Bone marrow (tissue), 2 donors: ENCODE measurements at regions not wholly inside any gene's neighbourhood (a gene's known extent, or its start where the extent isn't known, plus 50 kb on each side); places are given as distances from the start of the nearest gene placed in this dataset.
A peak's percentile ranks its signal among the peaks of the same experiment; 100 is the strongest.
"Not testable (repeated sequence)": the region's sequence is repeated elsewhere in the genome, so short reads cannot be mapped to it uniquely, and the experiment has no call there.

Experiments
- DNase-seq, 2 donors: peaks; one replicate each; lab custom pipeline; 2025; lab: John Stamatoyannopoulos, UW

DNA sequence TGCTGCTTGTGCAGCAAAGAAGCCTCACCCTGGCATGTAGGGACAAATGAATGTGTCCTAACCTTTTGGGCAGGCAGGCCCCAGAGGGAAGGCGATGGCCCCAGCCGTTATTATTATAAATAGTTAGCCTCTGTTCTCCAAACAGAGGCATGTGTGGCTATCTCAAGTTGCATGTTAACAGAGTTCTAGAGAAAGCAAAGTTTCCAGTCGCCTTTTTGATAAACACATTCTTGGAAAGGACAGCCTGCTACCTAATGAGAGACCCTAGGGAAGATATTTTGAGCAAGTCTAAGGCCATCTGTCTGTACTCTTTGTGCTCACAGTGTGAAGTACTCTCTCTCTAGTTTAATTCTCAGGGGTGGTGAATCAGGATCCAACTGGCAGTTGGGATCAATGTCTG is 97.4 kb upstream of the FHL2 start:
- DNase-seq = no peak

DNA sequence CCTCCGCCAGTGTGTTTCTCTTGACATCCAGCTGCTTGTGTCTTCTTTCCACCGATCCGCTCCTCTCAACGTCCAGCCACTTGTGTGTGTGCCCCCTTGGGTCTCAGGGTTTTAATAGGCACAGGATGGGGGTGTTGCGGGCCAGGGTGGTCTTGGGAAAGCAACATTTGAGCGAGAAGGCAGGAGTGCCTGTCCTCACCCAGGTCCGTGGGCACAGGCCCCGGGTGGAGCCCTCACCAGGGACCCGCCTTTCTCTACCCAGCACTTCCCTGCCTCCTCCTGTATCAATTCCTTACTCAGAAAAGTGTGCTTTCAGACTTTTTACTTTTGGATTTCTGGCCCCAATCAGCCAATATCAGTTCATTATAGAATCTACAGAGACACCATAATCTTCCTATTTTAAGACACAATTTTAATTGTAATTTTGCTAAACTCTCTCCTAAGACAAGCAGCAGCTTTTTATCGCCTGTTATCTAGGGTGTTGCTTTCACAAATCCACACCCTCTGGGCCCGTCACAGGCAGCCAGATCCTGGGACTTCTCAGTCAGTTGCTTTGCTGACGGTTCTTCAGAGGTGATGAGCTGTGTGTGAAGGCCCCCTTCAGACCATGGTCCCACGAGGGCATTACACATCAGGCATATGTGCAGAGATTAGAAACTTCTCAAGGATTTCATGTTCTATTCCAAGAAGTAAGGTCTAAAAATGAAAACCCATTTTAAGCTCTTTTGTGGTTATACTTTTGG is 96.0 kb upstream of the FHL2 start:
- DNase-seq = no peak

DNA sequence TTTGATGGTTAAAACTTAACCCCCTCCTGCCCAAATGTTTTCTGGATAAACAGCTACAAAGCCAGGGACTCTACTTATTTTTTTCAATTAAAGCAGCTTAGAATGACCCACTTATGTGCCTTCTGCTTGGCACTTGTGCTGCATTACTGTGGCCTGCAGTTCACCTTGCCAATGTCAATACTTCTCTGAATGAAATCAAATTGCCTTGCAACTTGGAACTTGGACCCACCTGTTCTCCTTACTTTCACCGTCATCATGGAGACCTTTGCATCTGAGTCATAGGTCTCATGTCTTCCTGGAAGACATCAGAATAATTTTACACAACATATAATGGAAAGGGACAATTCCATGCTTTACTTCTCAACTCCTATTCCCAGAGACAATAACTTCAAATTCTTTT is 92.1 kb upstream of the FHL2 start:
- DNase-seq = no peak

DNA sequence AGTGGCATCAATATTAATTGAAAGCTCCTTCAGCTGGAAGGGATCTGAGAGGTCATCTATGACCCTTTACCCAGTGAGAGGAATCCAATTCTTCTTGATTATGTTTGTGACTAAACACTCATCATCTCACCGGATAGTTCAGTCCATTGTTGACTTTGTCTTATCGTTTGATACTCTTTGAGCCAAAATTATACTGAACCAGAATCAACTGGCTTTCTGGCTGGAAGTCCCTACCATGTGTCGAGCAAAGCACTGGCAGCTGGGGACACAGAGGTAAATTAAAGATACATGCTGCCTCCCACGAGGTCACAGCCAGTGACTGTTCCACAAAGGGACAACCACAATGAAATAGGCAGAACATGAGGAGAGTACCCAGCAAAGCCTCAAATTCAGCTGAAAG is 91.4 kb upstream of the FHL2 start:
- DNase-seq = no peak

DNA sequence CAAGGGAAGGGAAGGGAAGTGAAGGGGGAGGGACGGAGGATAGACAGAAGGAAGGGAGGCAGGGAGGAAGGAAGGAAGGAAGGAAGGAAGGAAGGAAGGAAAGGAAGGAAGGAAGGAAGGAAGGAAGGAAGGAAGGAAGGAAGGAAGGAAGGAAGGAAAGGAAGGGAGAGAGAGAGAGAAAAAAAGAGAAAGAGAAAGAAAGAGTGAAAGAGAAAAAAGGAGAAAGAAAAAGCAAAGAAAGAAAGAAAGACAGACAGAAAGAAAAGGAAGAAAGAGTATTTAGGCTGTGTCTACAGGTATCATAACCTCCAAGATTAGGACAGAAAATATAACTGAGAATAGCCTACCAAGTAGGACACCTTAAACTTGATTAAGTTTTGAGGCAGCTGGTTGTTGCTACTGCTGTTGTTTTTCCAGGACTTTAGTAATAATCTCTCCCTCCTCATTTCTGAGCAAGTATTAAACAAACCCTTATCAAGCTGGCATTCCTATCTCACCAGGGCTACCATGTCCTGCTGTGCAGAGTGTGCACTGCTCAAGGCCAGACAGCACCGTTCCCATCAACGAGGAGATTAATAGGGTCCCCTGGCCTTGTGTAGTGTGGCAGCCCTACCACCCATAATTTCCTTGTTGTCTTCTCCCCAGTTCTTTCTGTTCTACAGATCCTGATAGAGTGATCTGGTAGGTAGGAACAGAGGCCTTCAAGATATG is 90.5 kb upstream of the FHL2 start:
- no peak for DNase-seq

DNA sequence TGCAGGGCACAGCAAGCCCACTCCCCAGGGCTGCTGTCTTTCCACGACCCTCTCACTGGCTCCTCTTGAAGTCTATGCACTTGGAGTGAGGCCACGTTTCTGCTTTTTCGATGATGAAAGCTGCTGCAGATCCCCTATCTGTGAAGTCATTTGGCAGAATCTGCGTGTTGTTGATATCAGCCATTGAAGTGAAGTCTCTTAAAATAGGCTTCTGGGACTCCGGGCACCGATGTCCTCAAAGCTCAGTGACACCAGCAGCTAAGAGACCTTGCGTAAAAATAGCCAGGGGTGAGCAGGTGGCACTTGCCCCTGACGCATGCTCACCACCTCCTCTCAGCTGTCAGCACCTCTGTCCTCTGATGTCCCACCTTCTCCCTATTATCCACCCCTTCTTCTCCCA is 89.4 kb upstream of the FHL2 start:
- no peak for DNase-seq

DNA sequence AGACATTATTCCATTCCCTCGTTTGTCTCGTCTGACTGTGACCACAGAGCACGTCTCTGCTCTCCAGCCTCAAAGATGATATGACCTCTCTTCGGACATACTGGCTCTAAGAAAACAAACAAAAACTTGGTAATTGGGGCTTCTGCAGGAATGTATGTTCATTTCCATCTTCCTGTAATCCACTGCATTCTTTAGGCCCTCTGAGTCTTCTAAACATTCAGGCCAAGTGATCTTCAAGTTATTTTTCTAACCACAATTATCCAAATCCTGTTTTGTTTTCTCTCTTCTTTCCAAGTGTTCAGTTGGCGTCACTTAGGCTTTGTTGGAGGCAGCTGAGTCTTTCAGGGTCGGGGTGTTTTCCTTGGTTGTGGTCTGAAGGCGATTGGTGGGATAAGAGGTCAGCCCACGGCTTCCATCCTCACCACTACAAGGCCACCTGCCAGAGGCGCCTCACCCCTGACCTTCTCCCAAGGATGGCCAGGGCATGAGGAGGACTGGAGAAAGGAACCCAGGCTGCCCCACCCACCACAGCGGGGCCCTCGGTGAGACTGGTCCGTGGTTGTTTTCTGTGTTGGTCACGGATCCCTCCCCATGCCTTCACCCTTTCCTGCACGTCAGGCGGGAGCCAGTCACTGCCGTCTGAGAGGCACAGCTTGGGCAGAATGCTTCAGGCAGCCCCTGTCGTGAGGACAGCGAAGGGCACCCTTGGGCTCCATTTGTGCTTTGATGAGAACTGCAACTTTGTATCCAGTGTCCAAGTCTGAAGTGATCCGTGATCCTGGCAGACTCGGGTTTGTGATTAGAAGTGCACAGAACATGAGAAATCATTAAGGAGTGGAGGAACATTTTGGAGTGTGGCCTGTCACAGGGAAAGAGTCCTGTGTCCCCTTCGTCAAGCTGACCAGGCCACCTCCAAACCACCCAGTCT is 88.6 kb upstream of the FHL2 start:
- DNase-seq = no peak

DNA sequence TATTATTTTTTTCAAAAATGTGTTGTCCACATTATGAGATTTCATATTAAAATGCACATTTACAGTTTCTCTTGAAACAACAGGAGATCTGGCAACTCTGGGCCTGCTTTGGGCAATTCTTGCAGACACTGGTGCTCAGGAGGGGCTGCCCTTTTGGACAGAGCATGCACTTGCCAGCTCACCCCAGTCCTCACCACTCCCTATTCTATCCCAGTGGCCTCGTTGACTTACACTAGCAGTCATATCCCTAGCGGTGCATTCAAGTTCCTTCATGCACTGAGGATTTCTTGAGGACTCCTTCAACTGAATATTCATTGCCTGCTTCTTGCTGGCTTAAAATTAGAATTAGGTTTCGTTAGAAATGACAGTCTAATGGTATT is 87.9 kb upstream of the FHL2 start:
- no peak for DNase-seq

DNA sequence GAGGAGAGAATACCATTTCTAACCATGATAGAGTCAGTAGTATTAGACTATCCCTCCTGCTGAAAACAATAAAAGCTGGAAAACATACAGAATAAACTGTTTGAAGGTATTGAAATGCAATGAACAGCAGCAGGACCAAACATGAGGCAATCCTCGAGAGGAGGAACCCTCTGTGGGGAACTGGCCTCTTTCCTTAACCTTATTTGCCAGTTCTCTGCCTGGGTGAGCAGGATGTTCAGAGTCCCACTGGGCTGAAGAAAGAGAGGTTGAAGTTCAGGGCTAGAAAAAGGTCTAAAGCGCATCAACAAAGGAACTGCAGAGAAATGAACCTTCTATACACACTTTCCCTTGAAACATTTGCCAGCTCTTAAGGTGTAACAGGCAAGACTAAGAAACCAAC is 79.8 kb upstream of the FHL2 start:
- DNase-seq = no peak

DNA sequence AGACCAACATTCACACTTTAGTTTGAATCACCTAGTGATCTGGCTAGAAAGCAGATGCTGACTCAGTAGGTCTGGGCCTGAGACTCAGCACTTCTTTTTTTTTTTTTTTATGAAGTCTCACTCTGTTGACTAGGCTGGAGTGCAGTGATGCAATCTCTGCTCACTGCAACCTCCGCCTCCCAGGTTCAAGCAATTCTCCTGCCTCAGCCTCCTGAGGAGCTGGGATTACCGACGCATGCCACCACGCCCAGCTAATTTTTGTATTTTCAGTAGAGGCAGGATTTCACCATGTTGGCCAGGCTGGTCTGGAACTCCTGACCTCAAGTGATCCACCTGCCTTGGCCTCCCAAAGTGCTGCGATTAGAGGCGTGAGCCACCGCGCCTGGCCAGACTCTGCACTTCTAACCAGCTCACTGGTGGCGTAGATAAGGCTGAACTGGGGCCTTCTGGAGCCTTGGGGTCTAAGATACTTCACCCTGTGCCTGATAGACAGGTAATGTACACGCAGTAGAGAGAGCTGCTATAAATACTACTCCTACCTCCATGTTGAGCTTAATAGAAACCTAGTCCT is 78.3 kb upstream of the FHL2 start:
- not testable (repeated sequence) for DNase-seq

DNA sequence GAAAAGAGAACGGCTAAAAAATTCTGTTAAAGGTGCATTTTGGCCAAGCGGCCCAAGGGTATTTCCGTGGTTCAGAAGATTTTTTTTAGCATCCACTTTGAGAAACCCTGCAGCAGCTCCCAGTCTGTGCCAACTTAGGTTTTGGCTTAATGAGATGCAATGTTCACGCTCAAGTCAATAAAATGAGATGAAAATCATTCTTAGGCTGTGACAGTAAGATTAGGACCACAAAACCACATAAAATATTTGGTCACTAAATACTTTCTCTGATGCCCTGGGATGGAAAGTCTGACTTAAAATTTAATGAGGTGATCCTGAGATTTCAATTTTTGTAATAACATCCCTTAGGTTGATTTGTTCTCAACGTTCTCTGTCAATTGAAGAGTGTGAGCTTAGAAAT is 74.2 kb upstream of the FHL2 start:
- DNase-seq = no peak

DNA sequence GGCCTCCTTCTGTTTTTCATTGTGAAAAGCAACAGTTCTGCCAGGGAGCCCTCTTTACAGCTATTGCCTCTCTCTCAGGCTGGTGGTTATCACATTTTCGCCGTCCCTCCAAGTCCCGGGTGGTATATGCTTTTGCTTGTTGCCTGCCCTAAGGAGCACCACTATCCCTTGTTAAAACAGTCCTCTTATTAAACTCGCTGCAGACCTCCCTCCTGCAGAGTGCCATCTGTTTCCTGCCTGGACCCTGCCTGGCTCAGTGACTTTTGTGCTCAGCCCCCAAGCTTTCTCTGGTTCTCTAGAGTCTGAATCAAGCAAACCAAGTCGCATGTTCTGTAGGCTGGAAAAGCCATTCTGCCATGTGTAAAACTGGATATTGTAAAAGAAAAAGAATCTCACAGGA is 72.1 kb upstream of the FHL2 start:
- peak in 1 of 2 donors; percentile 60 for DNase-seq

DNA sequence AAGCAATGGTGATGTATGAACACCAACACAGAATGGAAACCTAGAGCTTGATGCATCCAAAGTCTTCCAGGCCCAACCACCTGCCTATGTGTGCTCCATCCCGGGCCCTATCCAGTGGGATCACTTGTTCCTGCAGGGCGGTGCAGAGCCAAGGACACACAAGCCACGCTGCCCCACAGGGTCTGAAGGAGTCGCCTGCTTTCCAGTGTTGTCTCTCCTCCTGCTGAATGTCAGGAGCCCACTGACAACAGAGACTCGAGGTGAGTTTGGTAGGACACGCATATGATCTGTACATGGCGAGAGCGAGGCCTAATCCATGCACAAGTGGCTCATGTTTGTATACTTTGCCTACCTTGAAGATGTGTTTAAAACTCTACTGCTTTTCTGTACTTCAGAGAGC is 70.9 kb upstream of the FHL2 start:
- DNase-seq = no peak

DNA sequence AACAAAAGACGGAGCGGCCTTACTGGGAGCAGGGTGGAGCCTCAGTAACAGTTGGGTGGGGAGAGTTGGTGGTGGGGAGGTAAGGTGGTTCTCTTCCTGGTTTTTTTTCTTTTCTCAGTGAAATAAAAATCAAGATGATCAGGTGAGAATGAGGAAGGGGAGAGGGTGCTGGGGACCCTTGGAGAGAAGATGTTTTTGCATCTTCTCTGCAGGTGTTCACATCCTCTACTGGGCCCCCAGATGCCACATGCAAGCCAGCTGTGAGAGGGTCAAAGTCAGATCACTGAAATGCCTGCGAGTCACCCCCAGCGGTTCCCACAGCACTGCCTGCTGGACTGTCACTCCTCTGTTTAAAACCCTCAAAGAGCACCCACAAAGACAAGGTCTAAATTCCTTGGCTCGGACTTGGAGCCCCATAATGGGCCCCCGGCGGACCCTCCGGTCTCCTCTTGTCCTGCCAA is 69.8 kb upstream of the FHL2 start:
- DNase-seq = no peak

DNA sequence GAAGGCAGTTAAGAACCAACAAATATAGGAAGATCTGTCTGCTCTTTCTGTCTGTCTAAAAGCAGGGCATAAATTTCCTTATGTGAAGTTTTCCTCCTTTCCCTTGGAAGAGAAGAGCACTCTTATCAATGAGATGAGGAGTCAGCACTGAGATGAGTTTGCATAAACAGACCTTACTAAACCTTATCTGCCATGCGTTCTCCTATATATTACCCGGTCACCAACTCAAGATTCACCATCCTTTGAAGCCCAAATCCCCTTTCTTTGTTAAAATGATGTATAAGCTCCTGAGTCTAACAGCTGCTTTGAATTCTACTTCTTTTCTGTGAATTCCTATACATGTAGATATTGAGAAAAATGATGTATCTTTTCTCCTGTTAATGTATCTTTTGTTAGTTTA is 65.5 kb upstream of the FHL2 start:
- no peak for DNase-seq

DNA sequence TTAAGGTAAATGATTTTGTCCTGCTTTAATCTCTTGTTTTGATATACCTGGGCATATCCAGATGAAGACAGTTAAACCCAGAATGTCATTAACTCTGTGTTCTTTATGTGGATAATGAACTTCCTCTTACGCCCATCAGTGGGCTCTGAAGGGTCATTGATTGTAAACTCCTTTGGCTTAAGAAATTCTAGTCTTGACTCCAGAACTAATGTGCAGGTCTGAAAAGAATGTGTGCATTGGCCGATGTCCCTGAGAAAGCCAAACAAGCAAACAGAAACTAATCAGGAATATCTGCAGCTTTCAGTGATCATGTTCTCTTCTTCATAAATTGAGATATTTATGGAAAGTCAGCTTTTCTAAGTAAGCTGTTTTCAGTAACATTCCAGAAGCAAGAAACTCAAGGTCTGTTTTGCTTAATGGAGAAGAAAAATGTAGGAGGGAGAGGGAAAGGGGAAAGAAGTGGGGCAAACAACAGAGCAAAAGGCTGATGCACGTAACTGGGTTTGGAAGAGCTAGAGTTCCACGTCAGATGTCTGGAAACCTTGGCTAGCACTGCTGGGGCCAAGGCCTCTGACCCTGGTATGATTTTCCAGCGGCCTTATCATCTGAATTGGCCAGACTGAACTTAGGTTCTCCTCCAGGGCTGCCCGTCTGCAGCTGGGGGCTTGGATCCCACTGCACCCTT is 61.3 kb upstream of the FHL2 start:
- DNase-seq = no peak

DNA sequence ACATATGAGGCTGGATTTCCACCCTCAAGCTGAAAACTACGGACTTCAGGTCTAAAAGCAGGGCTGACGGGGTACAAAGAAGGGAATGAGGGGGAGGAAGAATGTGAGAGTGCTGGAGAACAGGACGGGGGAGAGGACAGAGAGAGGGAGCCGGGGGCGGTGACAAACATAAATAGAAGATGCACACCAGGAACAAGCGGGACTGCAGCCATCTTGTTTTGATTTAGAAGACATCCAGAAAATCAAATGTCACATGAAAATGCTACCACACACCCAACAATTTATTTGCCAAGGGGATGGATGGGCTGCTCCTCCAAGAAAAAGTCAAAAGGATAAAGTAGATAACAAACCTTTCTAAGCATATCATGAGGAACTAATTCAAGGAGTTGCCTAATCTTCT is 59.2 kb upstream of the FHL2 start:
- DNase-seq = no peak

DNA sequence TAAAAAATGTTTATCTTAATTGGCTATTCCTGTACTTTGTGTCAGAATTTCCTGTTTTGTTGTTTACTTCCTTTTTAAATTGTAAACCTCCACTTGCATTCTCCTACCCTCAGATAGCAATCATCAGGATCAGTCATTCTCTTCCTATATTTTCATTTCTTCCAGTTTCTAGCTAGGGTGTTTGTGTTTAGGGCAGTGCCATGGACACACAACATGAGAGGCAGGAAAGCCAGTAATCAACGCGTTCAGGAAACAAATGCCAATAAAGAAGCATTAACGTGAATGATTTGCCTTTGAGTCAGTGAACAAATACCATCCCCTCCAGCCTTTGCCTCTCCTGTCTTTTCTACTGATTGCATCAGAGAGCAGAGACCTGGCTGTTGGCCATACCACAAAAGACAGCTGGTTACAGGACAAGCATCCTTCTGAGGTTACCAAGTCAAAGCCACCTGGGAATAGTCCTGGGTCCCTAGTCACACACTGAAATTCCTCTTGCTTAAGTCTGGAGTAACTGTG is 56.7 kb upstream of the FHL2 start:
- no peak for DNase-seq

DNA sequence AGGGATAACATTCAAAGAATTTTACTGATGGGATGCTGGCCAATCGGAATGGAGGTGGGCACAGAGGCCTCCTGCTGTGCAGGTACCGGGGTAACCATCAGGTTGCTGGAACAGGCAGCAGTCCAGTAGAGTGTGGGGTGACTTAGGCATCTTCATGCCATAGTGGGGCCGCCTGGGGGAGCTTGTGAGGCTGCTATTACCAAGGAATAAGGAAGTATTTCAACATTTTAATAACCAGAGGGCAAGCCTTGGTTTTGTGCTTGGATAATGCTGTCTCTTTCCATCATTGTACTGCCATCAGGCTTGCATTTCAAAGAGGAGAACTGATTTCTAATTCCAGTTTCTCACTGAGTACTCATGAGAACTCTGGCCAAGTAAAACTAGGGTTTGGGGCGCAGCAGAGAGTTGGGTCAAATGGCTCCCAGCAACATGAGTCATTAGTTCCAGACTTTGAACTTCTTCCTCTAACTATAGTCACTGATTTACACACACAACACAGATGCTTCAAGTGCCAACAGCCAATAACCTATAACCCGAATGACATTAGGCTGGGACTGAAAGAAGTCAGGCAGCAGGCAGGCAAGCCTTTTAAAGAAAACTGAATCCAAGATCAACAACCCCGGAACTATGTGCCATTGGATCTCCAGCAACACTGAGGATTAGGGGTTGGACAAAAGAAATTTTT is 56.1 kb upstream of the FHL2 start:
- DNase-seq = peak in 1 of 2 donors; percentile 28

DNA sequence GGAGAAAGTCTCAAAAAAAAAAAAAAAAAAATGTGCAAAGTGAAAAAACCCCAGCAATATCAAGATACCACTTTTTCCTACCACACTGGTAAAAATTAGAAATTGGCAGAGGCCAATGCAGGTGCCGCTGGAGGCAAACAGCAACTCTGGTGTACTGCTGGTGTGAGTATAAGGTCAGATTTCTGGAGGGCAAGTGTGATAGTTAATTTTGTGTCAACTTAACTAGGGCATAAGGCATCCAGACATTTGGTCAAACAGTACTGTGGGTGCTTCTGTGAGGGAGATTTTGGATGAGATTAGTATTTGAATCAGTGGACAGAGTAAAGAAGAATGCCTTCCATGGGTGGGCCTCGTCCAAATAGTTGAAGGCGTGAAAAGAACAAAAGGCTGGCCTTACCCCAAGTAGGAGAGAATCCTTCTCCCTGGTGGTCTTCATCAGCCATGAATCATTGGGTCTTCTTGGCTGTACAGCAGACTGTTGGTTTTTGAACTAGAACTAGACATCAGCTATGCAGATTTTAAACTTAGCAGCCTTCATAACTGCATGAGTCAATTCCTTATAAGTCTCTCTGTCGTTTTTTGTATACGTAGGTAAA is 52.8 kb upstream of the FHL2 start:
- DNase-seq = no peak

DNA sequence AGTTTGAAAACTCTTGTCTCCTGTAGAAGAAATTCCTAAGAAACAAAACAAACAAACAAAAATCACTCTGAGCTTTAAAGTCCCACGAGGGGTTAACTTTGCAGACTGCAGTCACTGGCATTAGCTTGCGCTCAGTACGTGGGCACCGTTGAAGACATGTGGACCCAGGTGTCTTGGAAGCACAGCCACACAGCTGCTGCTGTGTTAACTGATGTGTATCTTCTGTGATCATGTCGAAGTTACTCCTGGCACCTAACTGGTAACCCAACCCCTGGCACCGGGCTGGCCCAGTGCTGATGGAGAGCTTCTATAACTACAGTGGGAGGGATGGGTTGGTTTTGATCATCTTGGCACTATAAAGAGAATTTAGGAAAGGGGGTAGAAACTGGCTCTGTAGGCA is 51.6 kb upstream of the FHL2 start:
- no peak for DNase-seq
